HepG2 (cell line): ENCODE measurements at regions not wholly inside any gene's neighbourhood (a gene's known extent, or its start where the extent isn't known, plus 50 kb on each side); places are given as distances from the start of the nearest gene placed in this dataset.

Experiments used
- ATAC-seq: fragments of 200-7000 bp; cut with Tn5 transposase; 3 replicates; pipeline ENCODE4 v1.9.1; 2020; ENCODE audit warnings: mild to moderate bottlenecking, moderate library complexity
- BruUV-seq: library from RNA; stranded (reverse); fragments of 400-500 nt; replicated peaks from 2 replicates; lab custom pipeline; 2021; lab: Mats Ljungman, UMichigan
- CTCF ChIA-PET: fragments of 300-600 bp; formaldehyde crosslinking; extraction: SDS; loops from one replicate; lab custom pipeline; 2021; ENCODE audit warnings: low total read pairs, inconsistent platforms, low intra/inter-chr PET ratio; lab: Yijun Ruan, JAX
- POLR2A ChIA-PET: fragments of 350-600 bp; sonication (Branson Sonifier 250); formaldehyde crosslinking; loops from one replicate; lab custom pipeline; 2020; ENCODE audit warnings: antibody characterized with exemption, inconsistent platforms; lab: Yijun Ruan, JAX
- DNase-seq: peaks from one replicate; pipeline ENCODE4 v3.0.0-alpha.2; 2015; ENCODE audit warnings: low spot score
- FAIRE-seq: peaks from 3 replicates; lab custom pipeline; 2011; peaks lifted over from hg19 to GRCh38; lab: Jason Lieb, UNC
- H2AFZ ChIP-seq: one replicate; pipeline ENCODE4 v1.6.1; 2011; ENCODE audit warnings: low read length, inconsistent platforms
- H3K27ac ChIP-seq: fragments of 300-600 bp; 3 replicates; pipeline ENCODE4 v1.8.0; 2011; ENCODE audit warnings: mixed run types, mild to moderate bottlenecking, mixed read lengths, low read length, inconsistent platforms; ENCODE audit not compliant: insufficient read depth; ENCODE audit errors: extremely low read length
- H3K27me3 ChIP-seq, 2 experiments: fragments of 200-600 bp in 1 of 2; 2 replicates in 1 of 2; 3 replicates in 1 of 2; pipeline versions ENCODE4 v1.6.0 to v1.8.0; 2011; ENCODE audit warnings: low read length in 2 of 2, mild to moderate bottlenecking in 2 of 2, moderate library complexity in 2 of 2, inconsistent platforms in 1 of 2; ENCODE audit not compliant: insufficient read depth in 2 of 2, control insufficient read depth in 1 of 2
- H3K36me3 ChIP-seq, 2 experiments: fragments of 200-600 bp in 1 of 2; replicated peaks in 1 of 2; 2 replicates in 1 of 2; 3 replicates in 1 of 2; pipeline versions ENCODE4 v1.5.1 to v1.8.0; 2011; ENCODE audit warnings: low read length in 2 of 2, inconsistent platforms in 1 of 2; ENCODE audit not compliant: insufficient read depth in 2 of 2, control insufficient read depth in 1 of 2
- H3K4me1 ChIP-seq: 2 replicates; pipeline ENCODE4 v1.5.1; 2012; ENCODE audit warnings: low read length, inconsistent platforms; ENCODE audit not compliant: insufficient read depth
- H3K4me2 ChIP-seq: 2 replicates; pipeline ENCODE4 v1.6.0; 2011; ENCODE audit warnings: low read depth, low read length, inconsistent platforms
- H3K4me3 ChIP-seq, 3 experiments: fragments of 200-600 bp in 1 of 3; sonication (generic), shearing (Covaris generic) in 1 of 3; replicated peaks in 1 of 3; 2 replicates each; pipeline ENCODE4 v1.5.1; 2011 to 2016; ENCODE audit warnings: low read length in 3 of 3, inconsistent platforms in 2 of 3, low read depth in 2 of 3, mild to moderate bottlenecking in 2 of 3, control low read depth in 1 of 3, mixed read lengths in 1 of 3; ENCODE audit not compliant: insufficient read depth in 1 of 3
- H3K79me2 ChIP-seq: one replicate; pipeline ENCODE4 v1.6.1; 2011; ENCODE audit warnings: low read length, inconsistent platforms; ENCODE audit not compliant: insufficient read depth
- H3K9ac ChIP-seq: 2 replicates; pipeline ENCODE4 v1.6.0; 2011; ENCODE audit warnings: mild to moderate bottlenecking, low read depth, low read length, inconsistent platforms; ENCODE audit not compliant: insufficient read depth
- H3K9me3 ChIP-seq: 2 replicates; pipeline ENCODE4 v1.5.1; 2012; ENCODE audit warnings: mild to moderate bottlenecking, low read length
- H4K20me1 ChIP-seq: 2 replicates; pipeline ENCODE4 v1.6.0; 2011; ENCODE audit warnings: inconsistent platforms, mild to moderate bottlenecking, low read length, moderate library complexity; ENCODE audit not compliant: insufficient read depth
- FOXJ3 ChIP-seq: sonication (generic); formaldehyde crosslinking; IDR thresholded peaks from 2 replicates; pipeline ENCODE4 v1.4.0; 2020; ENCODE audit warnings: missing genetic modification reagents, mild to moderate bottlenecking, borderline replicate concordance
- TGIF2 ChIP-seq: IDR thresholded peaks from 2 replicates; pipeline ENCODE4 v1.6.1; 2016; ENCODE audit warnings: control low read depth, missing compliant biosample characterization
- ZNF777 ChIP-seq: sonication (generic); formaldehyde crosslinking; IDR thresholded peaks from 2 replicates; pipeline ENCODE4 v1.4.0; 2020; ENCODE audit warnings: missing genetic modification reagents
- ZSCAN29 ChIP-seq: sonication (generic); formaldehyde crosslinking; conservative IDR thresholded peaks from 2 replicates; pipeline ENCODE4 v1.4.0; 2020; ENCODE audit warnings: mild to moderate bottlenecking, missing genetic modification reagents
- WGBS: methylation state at CpG from one replicate; pipeline ENCODE4 v1.1.6; 2017; ENCODE audit warnings: low lambda C conversion rate; 5-methylcytosine and 5-hydroxymethylcytosine counted together
- in situ Hi-C: cut with HindIII; loops from 2 replicates; pipeline ENCODE4 v1.10.0; 2017; ENCODE audit warnings: low pct_unique_long_range_greater_than_20kb; ENCODE audit not compliant: extremely low pct_ligation_motif_present
- intact Hi-C: fragments of 100-400 bp; cut with micrococcal nuclease; formaldehyde crosslinking; loops from one replicate; pipeline ENCODE4 v1.10.0; 2022; ENCODE audit not compliant: unreplicated experiment
- TF ChIP-seq, protein P1 (sequence below): sonication (generic); formaldehyde crosslinking; IDR thresholded peaks from 2 replicates; pipeline ENCODE4 v1.4.0; 2020; ENCODE audit warnings: missing genetic modification reagents, borderline replicate concordance
- TF ChIP-seq, protein P2 (sequence below): sonication (generic); formaldehyde crosslinking; IDR thresholded peaks from 2 replicates; pipeline ENCODE4 v1.5.1; 2020; ENCODE audit warnings: missing genetic modification reagents, mild to moderate bottlenecking, borderline replicate concordance
- TF ChIP-seq, protein P3 (sequence below): sonication (generic); formaldehyde crosslinking; IDR thresholded peaks from 2 replicates; pipeline ENCODE4 v1.4.0; 2020; ENCODE audit warnings: missing genetic modification reagents

DNA sequence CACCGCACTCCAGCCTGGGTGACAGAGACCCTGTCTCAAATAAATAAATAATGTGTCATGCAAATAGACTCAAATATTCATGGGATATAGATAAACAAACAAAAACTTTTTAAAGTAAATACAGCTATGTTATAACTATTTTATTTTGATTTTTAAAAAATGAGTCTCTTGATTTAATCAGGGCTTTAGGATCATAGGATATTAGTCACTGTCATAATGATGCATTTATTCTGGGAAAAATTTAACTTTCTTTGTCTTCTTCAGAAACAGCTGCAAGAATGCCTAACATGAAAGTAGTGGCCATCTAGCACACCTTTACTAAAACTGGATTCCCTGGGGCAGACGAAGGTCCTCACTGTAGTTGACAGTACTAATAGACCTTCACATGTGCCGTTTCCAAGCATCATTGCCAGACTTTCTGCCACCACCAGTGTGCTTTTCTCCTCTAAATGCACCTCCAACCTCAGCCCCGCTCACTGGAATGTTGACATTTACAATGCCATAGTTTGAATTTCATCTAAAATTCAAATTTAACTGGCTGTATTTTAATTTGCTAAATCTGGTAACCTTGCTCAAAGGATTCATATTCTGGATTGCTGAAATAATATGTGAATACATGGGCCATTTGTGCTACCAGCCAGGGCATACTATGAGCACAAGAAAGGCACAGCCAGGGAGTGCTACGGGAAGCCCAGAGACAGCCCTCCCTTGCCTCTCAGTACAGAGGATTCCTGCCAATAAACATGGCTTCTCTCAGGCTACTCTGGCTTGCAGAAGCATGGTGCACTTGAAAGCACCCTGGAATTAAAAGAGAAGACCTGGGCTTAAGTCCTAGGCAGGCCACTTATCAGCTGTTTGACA is 63.4 kb upstream of the ADO start:
- Histone ChIP-seq H3K4me1 (no peaks in the 10 kb centered on the region), H3K79me2 (no peaks in the 10 kb centered on the region), H4K20me1 (no peaks in the 10 kb centered on the region), H3K9ac (no peak overlapping the region), H3K27me3 (no peaks in the 10 kb centered on the region; a peak in 1 of 5 replicates), H3K9me3 (no peaks in the 10 kb centered on the region), H2AFZ (no peak overlapping the region), H3K4me3 (no peak overlapping the region), H3K27ac (no peak overlapping the region), H3K36me3 (no peaks in the 10 kb centered on the region), H3K4me2 (no peak overlapping the region)
- BruUV-seq: no TSS peak
- FAIRE-seq: no peak
- intact Hi-C loops: no loop called here
- TF ChIP-seq, protein P1, sequence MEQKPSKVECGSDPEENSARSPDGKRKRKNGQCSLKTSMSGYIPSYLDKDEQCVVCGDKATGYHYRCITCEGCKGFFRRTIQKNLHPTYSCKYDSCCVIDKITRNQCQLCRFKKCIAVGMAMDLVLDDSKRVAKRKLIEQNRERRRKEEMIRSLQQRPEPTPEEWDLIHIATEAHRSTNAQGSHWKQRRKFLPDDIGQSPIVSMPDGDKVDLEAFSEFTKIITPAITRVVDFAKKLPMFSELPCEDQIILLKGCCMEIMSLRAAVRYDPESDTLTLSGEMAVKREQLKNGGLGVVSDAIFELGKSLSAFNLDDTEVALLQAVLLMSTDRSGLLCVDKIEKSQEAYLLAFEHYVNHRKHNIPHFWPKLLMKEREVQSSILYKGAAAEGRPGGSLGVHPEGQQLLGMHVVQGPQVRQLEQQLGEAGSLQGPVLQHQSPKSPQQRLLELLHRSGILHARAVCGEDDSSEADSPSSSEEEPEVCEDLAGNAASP (CRISPR knock-in tag): no peak
- TF ChIP-seq, protein P2, sequence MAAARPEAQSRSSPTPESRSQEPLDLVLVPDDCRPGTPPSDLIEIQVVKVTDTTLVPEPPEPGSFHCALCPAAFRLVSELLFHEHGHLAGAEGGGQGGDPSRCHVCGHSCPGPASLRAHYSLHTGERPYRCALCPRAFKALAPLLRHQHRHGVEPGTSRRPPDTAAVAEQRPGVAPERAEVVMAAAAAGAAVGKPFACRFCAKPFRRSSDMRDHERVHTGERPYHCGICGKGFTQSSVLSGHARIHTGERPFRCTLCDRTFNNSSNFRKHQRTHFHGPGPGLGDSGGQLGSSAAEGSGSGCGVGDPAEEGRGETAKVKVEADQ (CRISPR knock-in tag): no peak
- TF ChIP-seq ZSCAN29 (CRISPR knock-in tag) (no peak), ZNF777 (no peak), TGIF2 (no peak), FOXJ3 (CRISPR knock-in tag) (no peak)
- TF ChIP-seq, protein P3, sequence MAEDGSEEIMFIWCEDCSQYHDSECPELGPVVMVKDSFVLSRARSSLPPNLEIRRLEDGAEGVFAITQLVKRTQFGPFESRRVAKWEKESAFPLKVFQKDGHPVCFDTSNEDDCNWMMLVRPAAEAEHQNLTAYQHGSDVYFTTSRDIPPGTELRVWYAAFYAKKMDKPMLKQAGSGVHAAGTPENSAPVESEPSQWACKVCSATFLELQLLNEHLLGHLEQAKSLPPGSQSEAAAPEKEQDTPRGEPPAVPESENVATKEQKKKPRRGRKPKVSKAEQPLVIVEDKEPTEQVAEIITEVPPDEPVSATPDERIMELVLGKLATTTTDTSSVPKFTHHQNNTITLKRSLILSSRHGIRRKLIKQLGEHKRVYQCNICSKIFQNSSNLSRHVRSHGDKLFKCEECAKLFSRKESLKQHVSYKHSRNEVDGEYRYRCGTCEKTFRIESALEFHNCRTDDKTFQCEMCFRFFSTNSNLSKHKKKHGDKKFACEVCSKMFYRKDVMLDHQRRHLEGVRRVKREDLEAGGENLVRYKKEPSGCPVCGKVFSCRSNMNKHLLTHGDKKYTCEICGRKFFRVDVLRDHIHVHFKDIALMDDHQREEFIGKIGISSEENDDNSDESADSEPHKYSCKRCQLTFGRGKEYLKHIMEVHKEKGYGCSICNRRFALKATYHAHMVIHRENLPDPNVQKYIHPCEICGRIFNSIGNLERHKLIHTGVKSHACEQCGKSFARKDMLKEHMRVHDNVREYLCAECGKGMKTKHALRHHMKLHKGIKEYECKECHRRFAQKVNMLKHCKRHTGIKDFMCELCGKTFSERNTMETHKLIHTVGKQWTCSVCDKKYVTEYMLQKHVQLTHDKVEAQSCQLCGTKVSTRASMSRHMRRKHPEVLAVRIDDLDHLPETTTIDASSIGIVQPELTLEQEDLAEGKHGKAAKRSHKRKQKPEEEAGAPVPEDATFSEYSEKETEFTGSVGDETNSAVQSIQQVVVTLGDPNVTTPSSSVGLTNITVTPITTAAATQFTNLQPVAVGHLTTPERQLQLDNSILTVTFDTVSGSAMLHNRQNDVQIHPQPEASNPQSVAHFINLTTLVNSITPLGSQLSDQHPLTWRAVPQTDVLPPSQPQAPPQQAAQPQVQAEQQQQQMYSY (CRISPR knock-in tag): no peak
- POLR2A ChIA-PET: no interaction called here
- in situ Hi-C loops: no loop called here
- no peak for DNase-seq
- CTCF ChIA-PET: no interaction called here
- no peak for ATAC-seq
- 50% methylated on average over 5 of the region's 5 CpGs for WGBS
